WTC11 (cell line): ENCODE measurements at regions not wholly inside any gene's neighbourhood (a gene's known extent, or its start where the extent isn't known, plus 50 kb on each side); places are given as distances from the start of the nearest gene placed in this dataset.

Experiments
- ATAC-seq: fragments of 200-7000 bp; cut with Tn5 transposase; 2 replicates; pipeline ENCODE4 v1.10.0; 2021; ENCODE audit warnings: mild to moderate bottlenecking, moderate library complexity
- CTCF ChIA-PET: fragments of 300-600 bp; sonication (Branson Sonifier 250); formaldehyde crosslinking; loops from one replicate; lab custom pipeline; 2021; ENCODE audit warnings: antibody characterized with exemption; lab: Charles Lee
- POLR2A ChIA-PET: fragments of 350-600 bp; sonication (Branson Sonifier 250); formaldehyde crosslinking; loops from one replicate; lab custom pipeline; 2021; ENCODE audit warnings: antibody characterized with exemption; lab: Charles Lee
- DNase-seq: peaks from one replicate; pipeline ENCODE4 v3.0.0; 2021; ENCODE audit warnings: low spot score
- H3K27ac Mint-ChIP-seq: 2 replicates; pipeline ENCODE4 v1.8.0; 2021; ENCODE audit warnings: mixed read lengths
- H3K27me3 Mint-ChIP-seq: 2 replicates; pipeline ENCODE4 v1.8.0; 2021; ENCODE audit warnings: low read depth, mild to moderate bottlenecking, moderate library complexity, mixed read lengths
- H3K36me3 Mint-ChIP-seq: 2 replicates; pipeline ENCODE4 v1.8.0; 2021; ENCODE audit warnings: mixed read lengths
- H3K4me1 Mint-ChIP-seq: 2 replicates; pipeline ENCODE4 v1.8.0; 2022; ENCODE audit warnings: mixed read lengths
- H3K4me3 Mint-ChIP-seq: 2 replicates; pipeline ENCODE4 v1.8.0; 2021; ENCODE audit warnings: mild to moderate bottlenecking, moderate library complexity, mixed read lengths
- H3K9me3 Mint-ChIP-seq: 2 replicates; pipeline ENCODE4 v1.8.0; 2021; ENCODE audit warnings: mixed read lengths
- AFF4 ChIP-seq: sonication (generic); formaldehyde crosslinking; IDR thresholded peaks from 2 replicates; pipeline ENCODE4 v1.8.1; 2023; ENCODE audit warnings: mild to moderate bottlenecking, missing genetic modification reagents, borderline replicate concordance
- ELF4 ChIP-seq: sonication (generic); formaldehyde crosslinking; IDR thresholded peaks from 2 replicates; pipeline ENCODE4 v1.8.1; 2022; ENCODE audit warnings: low read depth, mild to moderate bottlenecking, moderate library complexity, missing genetic modification reagents
- ESRRA ChIP-seq: sonication (generic); formaldehyde crosslinking; IDR thresholded peaks from 2 replicates; pipeline ENCODE4 v1.8.1; 2022; ENCODE audit warnings: mild to moderate bottlenecking, missing genetic modification reagents, borderline replicate concordance
- FOXP1 ChIP-seq: sonication (generic); formaldehyde crosslinking; IDR thresholded peaks from 2 replicates; pipeline ENCODE4 v1.8.0; 2022; ENCODE audit warnings: missing genetic modification reagents, mild to moderate bottlenecking, moderate library complexity, borderline replicate concordance
- JAZF1 ChIP-seq: fragments of 250-450 bp; sonication (Bioruptor Pico); IDR thresholded peaks from 2 replicates; pipeline ENCODE4 v1.9.0; 2021; ENCODE audit warnings: moderate library complexity, mild to moderate bottlenecking, inconsistent platforms
- MXD4 ChIP-seq: fragments of 250-450 bp; sonication (Bioruptor Pico); IDR thresholded peaks from 2 replicates; pipeline ENCODE4 v1.8.0; 2021; ENCODE audit warnings: mild to moderate bottlenecking, moderate library complexity, borderline replicate concordance
- NR2C2 ChIP-seq: sonication (generic); formaldehyde crosslinking; IDR thresholded peaks from 2 replicates; pipeline ENCODE4 v1.8.0; 2022; ENCODE audit warnings: mild to moderate bottlenecking, missing genetic modification reagents
- SMAD3 ChIP-seq: sonication (generic); formaldehyde crosslinking; IDR thresholded peaks from 2 replicates; pipeline ENCODE4 v1.8.0; 2022; ENCODE audit warnings: missing genetic modification reagents, mild to moderate bottlenecking, borderline replicate concordance
- SP1 ChIP-seq: sonication (generic); formaldehyde crosslinking; conservative IDR thresholded peaks from 2 replicates; pipeline ENCODE4 v1.8.1; 2022; ENCODE audit warnings: missing genetic modification reagents
- ZBTB21 ChIP-seq: sonication (generic); formaldehyde crosslinking; IDR thresholded peaks from 2 replicates; pipeline ENCODE4 v1.8.1; 2023; ENCODE audit warnings: mild to moderate bottlenecking, missing genetic modification reagents, borderline replicate concordance
- ZNF263 ChIP-seq: sonication (generic); formaldehyde crosslinking; IDR thresholded peaks from 2 replicates; pipeline ENCODE4 v1.8.1; 2022; ENCODE audit warnings: low read depth, mild to moderate bottlenecking, moderate library complexity, missing genetic modification reagents
- ZNF396 ChIP-seq: fragments of 250-450 bp; sonication (Bioruptor Pico); IDR thresholded peaks from 2 replicates; pipeline ENCODE4 v1.8.0; 2021; ENCODE audit warnings: mild to moderate bottlenecking, moderate library complexity, borderline replicate concordance
- ZNF423 ChIP-seq: fragments of 250-450 bp; sonication (Bioruptor Pico); IDR thresholded peaks from 2 replicates; pipeline ENCODE4 v2.1.2; 2022; ENCODE audit warnings: mild to moderate bottlenecking, moderate library complexity
- TF ChIP-seq, protein P1 (sequence below): sonication (generic); formaldehyde crosslinking; IDR thresholded peaks from 2 replicates; pipeline ENCODE4 v1.8.0; 2022; ENCODE audit warnings: missing genetic modification reagents
- TF ChIP-seq, protein P2 (sequence below): sonication (generic); formaldehyde crosslinking; IDR thresholded peaks from 2 replicates; pipeline ENCODE4 v1.8.1; 2023; ENCODE audit warnings: mild to moderate bottlenecking, missing genetic modification reagents, moderate library complexity
- TF ChIP-seq, protein P3 (sequence below): sonication (generic); formaldehyde crosslinking; conservative IDR thresholded peaks from 2 replicates; pipeline ENCODE4 v1.8.1; 2022; ENCODE audit warnings: mild to moderate bottlenecking, missing genetic modification reagents

DNA sequence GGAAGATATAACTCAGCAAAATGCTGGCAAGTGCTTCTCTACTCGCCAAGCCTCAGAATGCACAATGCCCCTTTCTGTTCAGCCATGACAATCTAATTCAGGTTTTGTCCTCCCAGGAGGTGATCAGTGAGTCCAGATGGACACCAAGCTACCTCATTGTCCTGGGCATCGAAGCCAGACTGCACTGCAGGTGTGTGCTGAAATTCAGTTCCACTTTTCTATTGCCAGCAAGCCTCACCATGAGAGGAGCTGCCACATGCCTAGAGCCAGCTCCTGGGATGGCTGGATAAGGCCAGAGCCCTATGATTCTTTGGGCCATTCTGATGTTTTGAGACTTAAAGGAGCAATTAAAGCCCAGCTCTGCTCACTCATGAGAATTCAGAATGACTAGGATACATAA, 186.7 kb downstream of the GRIN2B start (continued):
- TF ChIP-seq, protein P1, sequence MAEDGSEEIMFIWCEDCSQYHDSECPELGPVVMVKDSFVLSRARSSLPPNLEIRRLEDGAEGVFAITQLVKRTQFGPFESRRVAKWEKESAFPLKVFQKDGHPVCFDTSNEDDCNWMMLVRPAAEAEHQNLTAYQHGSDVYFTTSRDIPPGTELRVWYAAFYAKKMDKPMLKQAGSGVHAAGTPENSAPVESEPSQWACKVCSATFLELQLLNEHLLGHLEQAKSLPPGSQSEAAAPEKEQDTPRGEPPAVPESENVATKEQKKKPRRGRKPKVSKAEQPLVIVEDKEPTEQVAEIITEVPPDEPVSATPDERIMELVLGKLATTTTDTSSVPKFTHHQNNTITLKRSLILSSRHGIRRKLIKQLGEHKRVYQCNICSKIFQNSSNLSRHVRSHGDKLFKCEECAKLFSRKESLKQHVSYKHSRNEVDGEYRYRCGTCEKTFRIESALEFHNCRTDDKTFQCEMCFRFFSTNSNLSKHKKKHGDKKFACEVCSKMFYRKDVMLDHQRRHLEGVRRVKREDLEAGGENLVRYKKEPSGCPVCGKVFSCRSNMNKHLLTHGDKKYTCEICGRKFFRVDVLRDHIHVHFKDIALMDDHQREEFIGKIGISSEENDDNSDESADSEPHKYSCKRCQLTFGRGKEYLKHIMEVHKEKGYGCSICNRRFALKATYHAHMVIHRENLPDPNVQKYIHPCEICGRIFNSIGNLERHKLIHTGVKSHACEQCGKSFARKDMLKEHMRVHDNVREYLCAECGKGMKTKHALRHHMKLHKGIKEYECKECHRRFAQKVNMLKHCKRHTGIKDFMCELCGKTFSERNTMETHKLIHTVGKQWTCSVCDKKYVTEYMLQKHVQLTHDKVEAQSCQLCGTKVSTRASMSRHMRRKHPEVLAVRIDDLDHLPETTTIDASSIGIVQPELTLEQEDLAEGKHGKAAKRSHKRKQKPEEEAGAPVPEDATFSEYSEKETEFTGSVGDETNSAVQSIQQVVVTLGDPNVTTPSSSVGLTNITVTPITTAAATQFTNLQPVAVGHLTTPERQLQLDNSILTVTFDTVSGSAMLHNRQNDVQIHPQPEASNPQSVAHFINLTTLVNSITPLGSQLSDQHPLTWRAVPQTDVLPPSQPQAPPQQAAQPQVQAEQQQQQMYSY: no peak
- TF ChIP-seq ZBTB21 (CRISPR knock-in tag): no peak
- TF ChIP-seq AFF4 (CRISPR knock-in tag): no peak
- TF ChIP-seq SMAD3 (CRISPR knock-in tag): no peak

GRCh38 chr12:13790317-13790716, 191.1 kb downstream of the GRIN2B start:
- no peak for ATAC-seq
- H3K36me3 Mint-ChIP-seq: peaks cover 4% of the 10 kb centered on the region; the same call in 1 of the 2 replicates
- CTCF ChIA-PET: no interaction called here
- H3K4me1 Mint-ChIP-seq: peaks cover 13% of the 10 kb centered on the region
- TF ChIP-seq, protein P2, sequence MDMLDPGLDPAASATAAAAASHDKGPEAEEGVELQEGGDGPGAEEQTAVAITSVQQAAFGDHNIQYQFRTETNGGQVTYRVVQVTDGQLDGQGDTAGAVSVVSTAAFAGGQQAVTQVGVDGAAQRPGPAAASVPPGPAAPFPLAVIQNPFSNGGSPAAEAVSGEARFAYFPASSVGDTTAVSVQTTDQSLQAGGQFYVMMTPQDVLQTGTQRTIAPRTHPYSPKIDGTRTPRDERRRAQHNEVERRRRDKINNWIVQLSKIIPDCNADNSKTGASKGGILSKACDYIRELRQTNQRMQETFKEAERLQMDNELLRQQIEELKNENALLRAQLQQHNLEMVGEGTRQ (CRISPR knock-in tag): no peak
- TF ChIP-seq ZNF423 (CRISPR knock-in tag) (no peak), ZNF396 (no peak), ELF4 (no peak), JAZF1 (no peak)
- TF ChIP-seq, protein P3, sequence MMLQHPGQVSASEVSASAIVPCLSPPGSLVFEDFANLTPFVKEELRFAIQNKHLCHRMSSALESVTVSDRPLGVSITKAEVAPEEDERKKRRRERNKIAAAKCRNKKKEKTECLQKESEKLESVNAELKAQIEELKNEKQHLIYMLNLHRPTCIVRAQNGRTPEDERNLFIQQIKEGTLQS (CRISPR knock-in tag): no peak
- TF ChIP-seq, protein P1: no peak
- TF ChIP-seq, all 79 proteins: peak for 0
- no peak for DNase-seq
- Mint-ChIP-seq H3K27ac (no peak overlapping the region), H3K27me3 (peaks cover 6% of the 10 kb centered on the region), H3K9me3 (peaks cover 5% of the 10 kb centered on the region; the same call in 1 of the 2 replicates), H3K4me3 (no peak overlapping the region)
- POLR2A ChIA-PET: no interaction called here

- H3K36me3 Mint-ChIP-seq: no peaks in the 10 kb centered on the region
- no peaks in the 10 kb centered on the region for H3K9me3 Mint-ChIP-seq
- no peak for TF ChIP-seq ZNF263 (CRISPR knock-in tag)
- no peak for TF ChIP-seq FOXP1 (CRISPR knock-in tag)
- no peak for TF ChIP-seq NR2C2
- TF ChIP-seq ESRRA (CRISPR knock-in tag): no peak
- no peak for TF ChIP-seq SP1 (CRISPR knock-in tag)
- no peak for TF ChIP-seq MXD4 (CRISPR knock-in tag)
- H3K4me3 Mint-ChIP-seq: no peak overlapping the region
- H3K27me3 Mint-ChIP-seq: peaks cover 6% of the 10 kb centered on the region
- H3K4me1 Mint-ChIP-seq: peaks cover 13% of the 10 kb centered on the region
- no peak overlapping the region for H3K27ac Mint-ChIP-seq
- no peak for DNase-seq
- ChIA-PET CTCF (no interaction called here), POLR2A (no interaction called here)
- ATAC-seq: no peak
These were observed 192.8 kb downstream of the GRIN2B start for GRCh38 chr12:13788626-13789025.
